T follicular helper cell (primary cell): ENCODE measurements at regions not wholly inside any gene's neighbourhood (a gene's known extent, or its start where the extent isn't known, plus 50 kb on each side); places are given as distances from the start of the nearest gene placed in this dataset.

Source experiments
- DNase-seq: peaks from one replicate; pipeline ENCODE4 v3.0.0-alpha.2; 2020; ENCODE audit warnings: low read depth

DNA sequence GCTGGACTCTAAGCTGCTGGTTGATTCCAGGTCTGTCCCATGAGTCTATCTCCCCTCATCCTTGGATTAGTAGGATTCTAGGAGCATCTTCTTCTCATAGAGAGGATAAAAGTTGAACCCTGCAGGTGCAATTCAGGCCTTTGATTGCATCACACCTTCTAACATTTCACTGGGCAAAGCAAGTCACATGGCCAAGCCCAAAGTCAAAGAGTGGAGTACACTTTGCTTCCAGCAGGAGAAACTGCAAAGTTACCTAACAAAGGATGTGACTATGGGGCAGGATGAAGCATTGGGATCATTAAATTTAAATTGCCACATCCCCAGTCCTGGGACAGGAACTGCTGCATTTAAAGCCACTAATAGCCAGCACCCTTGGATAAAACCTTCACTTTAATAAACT lies 51.0 kb upstream of the EGFLAM start:
- DNase-seq = no peak

DNA sequence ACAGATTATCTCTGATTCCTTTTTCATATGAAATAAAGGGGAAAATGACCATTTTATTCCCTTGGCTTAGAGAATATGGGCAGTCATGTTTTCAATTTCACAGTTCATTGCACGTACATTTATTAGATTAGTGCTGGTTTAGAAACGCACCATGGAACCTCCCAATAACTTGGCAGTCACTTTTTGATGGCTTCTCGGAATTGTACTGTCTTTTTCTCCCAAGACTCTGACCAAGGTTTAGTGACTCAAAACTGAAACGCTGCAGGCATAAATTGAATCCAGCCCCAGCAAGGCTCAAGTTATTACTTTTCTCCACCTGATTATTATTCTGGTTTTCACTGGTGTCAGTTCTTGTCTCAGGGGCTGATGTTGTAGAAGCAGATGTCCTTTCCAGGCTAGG lies 55.6 kb upstream of the EGFLAM start:
- DNase-seq = no peak

DNA sequence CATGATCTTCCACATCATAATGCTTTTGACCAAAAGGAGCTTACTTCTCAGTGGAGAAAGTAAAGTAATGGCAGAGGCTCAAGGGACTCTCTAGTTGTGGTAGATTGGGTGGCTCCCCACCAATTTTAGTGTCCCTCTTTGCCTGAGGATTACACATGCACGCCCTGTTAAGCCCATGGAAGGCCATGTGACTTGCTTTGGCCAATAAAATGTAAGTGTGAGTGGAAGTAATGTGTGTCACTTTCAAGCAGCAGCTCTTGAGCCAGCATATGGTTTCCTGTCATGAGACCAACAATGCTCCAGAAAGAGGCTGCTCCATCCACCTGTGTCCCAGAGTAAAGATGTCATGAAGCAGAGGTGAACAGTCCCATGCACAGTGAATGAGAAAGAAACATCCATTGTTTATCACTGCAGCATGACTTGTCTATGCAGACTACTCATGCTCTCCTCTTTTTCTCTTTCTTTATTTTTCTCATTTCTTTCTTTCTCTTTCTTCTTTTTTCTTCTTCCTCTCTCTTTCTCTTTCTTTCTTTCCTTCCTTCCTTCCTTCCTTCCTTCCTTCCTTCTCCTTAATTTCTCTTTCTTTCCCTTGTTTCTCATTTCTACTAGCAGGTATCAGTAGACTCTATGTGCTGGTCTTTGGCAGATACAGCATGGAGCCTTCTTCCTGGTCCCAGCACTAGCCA lies 57.3 kb upstream of the EGFLAM start:
- no peak for DNase-seq

DNA sequence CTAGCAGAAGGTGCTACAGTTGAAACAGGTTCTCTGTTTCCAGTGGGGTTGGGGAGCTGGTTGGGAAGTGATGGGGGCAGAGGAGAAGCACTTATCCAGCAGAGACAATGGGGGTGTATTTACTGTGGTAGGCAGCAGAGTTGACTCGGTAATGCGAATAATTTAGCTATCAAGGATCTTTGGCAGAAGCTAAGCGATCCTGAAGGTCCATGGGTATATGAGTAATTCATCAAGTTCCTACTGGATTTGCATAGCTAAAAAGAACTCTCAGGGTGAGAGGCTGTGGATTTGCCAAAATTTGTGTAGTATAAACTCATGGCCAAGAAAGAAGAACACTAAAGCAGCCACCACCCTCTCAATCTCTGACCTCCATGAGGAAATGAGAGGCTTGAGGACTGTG lies 61.2 kb upstream of the EGFLAM start:
- no peak for DNase-seq

DNA sequence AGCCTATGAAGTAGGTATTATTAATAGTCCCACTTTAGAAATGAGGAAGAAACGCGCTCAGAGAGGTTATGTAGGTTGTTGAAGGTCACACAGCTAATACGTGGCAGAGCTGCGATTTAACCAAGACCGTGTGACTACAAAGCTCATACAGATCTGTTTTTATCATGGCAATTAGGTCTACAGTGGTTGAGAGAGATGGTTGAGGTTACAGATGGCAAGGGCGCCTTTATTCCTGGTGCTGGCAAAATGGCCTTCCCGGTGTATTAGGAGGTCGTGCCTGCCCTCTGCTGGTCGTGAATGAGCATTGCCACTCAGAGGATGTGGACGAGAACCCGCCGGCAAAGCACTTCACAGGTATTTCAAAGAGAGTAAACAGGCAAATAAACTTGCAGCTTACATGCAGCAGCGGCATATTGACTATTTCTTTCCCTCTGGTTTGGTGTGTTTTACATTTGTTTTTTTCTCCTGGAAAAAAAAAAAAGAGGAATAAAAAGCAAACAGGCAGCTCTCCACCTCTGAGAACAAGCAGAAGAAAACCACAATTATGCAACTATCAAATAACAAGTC lies 65.3 kb upstream of the EGFLAM start:
- peak; percentile 5 for DNase-seq

DNA sequence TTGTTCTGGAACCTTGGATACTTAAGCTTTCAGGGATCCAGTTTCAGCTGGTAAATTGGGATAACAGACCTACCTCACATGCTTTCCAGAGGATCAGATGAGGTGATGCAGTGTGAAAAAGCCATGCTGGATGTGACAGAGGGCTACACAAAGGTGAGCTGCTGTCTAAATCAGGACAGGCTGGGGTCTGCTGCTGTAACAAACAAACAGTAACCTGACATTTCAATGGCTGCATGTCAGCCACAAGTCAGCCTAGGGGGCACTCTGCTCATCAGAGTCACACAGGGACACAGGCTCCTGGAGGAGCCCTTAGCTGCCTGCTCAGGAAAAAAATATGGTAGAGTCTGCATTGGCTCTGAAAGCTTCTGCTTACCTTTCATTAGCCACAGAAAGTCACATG lies 66.7 kb upstream of the EGFLAM start:
- no peak for DNase-seq

DNA sequence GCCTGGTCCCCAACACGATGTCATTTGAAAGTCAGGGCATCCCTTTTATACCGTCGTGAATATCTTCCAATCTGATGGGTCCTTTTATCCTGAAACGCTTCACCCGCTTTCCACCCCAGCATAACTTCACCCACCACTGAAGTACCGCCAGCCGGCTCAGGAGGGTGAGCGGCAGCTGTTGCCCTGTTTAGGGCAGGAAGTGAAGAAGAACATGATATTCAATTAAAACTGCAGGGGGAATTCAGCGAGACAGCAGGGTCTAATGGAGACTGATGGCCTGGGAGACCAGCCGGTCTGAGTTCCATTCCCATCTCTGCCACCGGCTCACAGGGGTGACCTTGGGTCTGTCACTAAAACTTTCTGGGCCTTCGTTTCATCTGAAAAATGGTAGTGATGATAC lies 68.2 kb upstream of the EGFLAM start:
- DNase-seq = no peak

DNA sequence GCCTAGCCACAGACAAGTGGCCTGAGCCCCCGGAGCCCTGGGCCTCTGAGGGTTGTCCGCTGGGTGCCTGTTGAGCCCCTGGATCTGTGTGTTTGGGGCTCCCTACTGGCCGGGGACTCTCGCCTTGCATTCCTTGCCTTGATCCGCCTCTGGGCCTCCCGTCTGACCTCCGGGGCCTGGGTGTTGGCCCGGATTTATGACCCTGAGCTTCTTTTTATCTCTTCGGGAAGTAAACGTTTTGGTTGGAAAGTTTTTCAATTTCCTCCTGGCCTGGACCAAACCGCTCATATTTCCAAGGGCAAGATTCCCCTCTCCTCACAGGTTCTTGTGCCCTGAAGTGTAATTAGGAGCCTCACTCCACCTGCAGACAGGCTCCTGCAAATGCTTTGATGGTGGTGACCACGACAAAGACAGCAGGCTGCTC lies 69.3 kb upstream of the EGFLAM start:
- DNase-seq = no peak

DNA sequence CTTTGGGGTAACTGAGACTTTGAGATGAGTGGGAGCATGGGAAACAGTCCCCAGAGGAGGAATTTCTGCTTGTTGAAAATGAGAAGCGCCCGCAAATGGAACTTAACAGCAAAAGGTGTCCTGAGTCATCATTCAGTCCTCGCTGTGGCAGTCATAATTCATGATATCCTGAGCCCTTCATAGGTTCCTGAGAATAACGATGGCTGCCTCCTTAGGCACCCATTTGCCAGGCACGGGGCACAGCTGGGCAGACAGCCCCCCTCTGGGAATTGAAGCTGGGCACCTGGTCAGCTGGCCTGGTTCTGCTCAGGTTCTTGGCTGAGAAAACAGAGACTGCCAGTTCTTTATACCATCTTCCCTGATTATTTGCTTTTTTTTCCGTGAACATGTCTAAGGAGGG lies 69.8 kb upstream of the EGFLAM start:
- no peak for DNase-seq

DNA sequence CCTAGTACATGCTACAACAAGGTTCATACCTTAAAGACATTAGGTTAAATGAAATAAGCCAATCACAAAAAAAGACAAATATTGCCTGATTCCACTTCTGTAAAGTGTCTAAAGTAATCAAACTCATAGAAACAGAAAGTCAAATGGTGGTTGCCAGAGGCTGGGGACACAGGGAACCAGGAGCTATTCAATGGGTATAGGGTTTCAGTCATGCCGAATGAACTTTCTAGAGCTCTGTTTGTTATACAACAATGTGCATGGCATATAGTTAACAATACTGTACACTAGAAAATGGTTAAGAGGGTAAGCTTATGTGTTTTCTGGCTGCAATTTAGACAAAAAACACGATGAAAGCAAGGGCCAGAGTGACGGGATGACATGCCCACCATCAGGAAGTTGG lies 70.8 kb upstream of the EGFLAM start:
- no peak for DNase-seq

DNA sequence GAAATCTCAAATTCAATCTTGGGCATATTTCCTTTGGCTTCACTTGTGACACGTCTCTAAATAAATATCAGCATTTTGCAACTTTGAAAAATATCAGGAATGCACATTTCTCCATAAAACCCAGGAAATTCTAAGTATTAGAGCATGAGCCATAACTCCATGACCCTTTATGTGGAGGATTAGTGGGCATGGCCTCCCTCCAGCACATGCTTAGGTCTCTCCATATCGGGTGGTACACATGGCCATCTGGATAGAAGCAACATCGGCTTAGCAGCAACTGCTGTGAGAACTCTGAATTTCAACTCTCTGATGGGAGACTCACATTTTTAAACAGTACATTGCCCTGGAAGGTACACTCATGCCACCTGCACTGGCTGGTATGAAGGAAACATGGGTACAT lies 73.7 kb upstream of the EGFLAM start:
- no peak for DNase-seq

DNA sequence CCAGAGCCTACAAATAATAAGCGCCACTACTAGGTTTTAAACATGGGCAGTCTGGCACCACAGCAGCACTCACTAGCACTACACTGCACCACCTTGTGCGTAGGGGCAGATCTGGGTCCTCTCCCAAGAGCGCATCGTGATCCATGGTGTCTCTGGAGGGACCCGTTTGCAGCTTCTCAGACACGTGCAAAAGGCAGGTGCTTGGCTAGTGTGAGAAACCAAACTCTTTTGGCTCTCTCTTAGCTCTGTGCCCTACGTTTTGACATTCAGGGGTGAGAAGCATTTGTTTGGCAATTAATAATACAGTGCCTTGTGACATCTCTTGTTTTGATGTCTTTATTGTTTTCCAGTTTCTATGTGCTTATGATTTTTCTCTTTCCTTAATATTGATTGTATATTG lies 75.4 kb upstream of the EGFLAM start:
- DNase-seq = no peak

DNA sequence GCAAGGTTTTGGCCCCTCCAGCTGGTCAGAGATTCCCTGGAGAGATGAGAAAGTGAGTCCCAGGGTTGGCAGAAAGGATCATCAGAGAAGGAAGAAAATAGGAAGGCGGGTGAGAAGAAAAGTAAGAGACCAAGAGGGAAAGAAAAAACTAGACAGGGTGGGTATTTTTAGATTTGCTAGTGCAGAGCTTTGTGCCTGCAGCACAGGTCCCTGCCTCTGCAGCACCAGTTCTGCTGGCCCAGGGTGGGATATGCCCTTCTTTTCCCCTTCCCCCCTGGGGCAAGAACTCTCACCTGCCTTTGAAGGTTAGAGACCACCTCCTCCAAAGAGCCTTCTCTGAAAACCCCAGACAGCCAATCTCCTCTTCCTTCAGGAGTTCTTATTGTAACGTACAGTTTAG lies 90.3 kb upstream of the EGFLAM start:
- no peak for DNase-seq

DNA sequence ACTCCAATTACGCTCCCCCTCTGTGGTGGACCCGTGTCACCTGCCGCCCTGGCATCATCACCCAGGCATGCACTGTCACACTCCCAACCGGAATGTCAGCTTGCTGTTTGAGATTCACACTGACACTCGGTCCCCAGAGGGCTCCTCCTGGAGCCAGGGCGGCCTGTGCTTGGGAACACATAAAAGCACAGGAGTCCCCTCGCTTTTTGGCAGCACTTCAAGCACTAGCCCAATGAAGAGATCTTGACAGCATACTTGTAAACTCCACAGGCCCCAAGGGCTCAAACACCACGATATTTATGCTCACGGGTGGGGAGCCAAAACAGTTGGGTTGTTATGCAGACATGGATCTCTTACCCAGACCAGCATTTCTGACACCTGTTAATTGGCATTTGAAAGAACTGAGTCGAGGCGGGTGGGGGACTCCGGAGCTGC lies 90.8 kb upstream of the EGFLAM start:
- DNase-seq = no peak

DNA sequence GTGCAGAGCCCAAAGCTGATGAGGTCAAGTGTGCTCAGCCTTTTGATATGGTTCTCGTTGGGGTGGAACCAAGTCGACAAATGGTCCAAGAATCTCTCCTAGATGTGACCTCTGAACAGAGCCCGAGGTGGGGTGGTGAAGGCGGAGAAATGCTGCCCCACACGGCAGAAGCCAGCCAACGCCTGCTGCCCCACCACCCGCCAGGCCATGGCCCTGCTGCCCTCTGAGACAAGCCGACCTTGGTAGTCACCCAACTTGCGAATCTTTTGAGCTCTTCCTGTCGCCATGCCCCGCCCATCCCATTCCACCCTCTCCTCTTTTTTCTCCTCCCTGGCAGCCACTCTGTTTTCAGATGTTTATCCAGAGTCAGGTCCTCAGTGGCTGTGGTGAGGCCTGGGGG lies 91.5 kb upstream of the EGFLAM start:
- no peak for DNase-seq

DNA sequence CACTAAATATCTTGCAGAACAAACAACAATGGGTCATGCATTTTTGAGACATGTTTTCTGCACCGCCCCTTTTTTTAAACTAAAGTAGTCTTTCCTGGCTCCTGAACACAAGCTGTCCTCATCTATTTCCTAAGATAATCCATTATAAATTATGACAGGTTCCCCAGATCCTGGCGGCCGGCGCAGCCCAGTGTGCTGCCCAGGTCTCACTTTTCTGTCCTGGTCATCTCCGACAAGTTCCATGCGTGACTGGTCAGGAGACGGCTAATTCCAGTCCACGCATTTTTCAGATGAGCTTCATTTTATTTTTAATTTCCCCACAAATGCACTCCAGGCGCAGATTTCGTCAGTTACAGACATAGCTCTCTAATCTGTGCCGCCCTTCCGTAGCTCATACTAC lies 92.9 kb upstream of the EGFLAM start:
- no peak for DNase-seq

DNA sequence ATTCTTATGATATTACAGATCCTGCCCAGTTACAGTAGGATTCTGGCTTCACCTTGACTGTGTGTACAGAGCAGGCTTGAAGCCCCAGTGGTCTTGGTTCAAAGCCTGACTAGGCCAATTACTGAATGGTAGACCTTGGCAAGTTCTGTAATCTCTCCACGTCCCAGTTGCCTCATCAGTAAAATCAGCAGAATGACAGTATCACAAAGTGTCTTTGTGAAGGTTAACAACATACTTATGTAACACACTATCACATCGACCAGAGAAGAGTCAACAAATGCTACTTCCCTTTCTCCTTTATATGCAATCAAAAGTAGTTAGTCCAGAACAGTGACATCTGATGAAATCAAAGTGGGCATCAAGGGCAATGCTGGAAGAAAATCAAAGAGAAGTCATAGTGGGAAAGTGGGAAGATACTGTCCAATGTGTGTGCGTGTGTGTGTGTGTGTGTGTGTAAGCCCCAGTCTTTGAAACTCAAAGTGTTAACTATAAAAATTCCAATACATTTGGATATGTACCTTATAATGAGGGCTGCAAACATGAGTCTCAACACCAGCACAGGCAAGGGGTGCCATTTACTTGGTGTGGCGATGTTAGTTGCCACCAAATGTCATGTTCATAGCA lies 93.5 kb upstream of the EGFLAM start:
- no peak for DNase-seq

DNA sequence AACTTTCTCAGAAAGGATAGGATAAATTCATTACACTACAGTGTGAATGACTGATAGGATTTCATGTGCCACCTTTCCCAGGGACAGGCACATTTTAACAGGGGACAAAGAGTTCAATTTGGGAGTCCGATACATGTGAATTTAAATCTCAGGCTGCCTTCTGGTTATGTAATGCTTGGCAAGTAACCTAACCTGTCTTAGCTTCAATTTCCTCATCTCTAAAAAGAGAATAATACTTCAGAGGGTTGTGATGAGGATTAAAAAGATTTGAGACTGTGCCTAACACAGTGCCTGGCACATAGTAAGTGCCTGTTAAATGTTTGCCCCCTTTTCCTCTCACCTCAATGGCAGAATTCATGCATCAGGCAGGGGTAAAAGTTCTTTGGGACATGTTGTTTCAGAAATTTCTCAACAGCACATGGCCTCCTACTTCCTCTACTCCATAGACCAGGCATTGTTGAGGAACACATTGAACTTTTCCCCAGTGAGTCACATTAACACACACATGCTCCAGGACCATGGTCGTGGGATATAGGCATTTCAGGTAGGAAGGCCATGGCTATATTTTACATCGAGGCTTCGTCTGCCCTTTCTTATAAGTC lies 94.6 kb upstream of the EGFLAM start:
- DNase-seq = no peak

DNA sequence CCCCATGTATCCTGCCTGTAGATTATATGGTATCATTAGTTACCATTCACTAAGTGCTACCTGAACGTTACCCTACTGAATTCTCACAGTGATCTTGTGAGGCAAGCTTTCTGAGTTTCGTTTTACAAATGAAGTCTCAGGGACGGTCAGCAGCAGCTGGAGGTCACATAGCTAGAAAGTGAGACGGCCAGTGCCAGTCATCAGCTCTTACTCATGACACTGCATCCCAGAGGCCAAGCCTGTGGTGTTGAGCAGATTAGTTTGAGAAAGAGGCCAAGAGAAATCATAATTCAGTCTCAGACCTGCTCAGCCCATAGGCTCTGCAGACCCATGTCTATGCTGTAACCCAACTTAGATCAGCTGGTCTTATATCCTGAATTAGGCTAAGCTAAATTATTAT lies 95.7 kb upstream of the EGFLAM start:
- no peak for DNase-seq

DNA sequence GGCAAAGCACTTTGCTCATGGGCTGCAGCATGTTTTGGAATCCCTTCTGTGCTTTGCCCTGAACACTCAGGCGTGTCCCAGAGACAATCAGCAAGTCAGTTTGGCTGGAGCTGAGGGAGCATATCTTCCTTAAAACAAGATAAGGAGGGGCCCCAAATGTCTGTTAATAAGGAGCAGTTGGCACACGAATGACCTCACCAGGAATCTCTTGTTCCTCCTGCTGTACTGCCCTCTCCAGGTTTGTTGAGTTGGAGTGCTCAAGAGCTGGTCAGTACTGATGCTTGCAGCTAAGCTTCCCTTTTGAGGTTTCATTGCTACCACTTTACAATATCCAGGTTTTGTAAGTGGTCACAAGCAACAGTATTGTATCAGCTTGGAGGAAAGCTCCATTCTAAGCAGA lies 101.3 kb upstream of the EGFLAM start:
- no peak for DNase-seq

DNA sequence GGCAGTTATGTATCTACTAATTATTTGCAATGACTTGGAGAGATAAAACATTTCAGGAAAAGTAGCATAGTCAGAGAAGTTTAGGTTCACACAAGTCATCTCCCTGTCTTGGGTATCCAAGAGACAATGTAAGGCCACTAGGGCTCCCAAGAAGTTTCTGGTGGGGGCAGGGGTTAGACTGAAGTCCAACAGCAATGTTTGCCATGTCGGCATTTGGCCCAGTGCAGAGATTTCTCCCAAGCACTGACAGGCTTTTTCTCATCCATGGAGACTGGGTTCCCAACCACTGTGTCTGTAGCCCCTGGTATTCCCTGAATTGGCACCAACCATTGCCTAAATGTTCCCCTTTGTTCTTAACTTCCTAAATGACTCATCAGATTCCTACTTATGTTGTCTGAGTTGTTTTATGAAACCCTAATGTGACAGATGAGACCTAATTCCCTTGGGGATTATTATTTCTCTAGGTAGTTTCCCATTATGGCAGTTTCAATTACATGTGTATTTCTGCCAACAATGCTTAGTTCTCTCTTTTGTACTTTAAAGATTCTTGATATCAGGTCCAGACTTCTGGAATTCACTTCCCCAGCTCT lies 103.6 kb upstream of the EGFLAM start:
- DNase-seq = no peak

DNA sequence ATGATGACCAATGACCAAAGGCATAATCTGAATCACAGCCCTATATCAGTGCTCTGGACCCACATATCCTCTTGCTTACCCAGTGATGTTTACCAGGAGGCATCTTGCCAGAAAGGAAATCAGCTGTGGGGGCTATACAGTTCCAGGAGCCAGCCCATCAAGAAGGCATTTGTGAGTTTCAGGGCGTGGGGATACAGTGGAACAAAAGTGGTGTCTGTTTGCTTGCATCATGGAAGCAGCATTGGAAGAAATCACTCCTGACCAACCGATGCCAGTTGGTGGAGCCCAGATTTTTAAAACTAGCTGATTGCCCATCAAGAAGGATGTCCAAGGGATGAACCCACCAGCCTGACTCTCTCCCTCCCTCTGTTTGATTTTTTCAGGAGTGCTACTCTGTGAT lies 106.5 kb upstream of the EGFLAM start:
- DNase-seq = no peak

DNA sequence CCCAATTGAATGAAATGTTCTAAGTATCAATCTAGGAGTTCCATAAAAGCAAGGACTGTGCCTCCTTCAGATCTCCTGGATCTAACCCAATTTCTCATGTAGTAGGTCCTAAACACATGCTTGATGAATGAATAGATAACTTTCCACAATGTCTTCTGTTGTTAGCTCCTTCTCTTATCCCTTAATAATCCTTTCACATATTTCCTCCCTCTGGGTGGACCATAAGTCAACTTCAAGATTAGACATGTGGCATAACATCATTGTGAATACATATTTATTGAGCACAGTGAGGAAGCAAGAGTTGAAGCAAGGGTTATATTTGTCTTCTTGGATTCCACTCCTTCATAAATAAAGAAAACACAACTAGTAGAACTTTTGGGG lies 108.6 kb upstream of the EGFLAM start:
- no peak for DNase-seq
